ENCODE measurements at regions not wholly inside any gene's neighbourhood (a gene's known extent, or its start where the extent isn't known, plus 50 kb on each side); places are given as distances from the start of the nearest gene placed in this dataset.
A peak's percentile ranks its signal among the peaks of the same experiment; 100 is the strongest.

DNA sequence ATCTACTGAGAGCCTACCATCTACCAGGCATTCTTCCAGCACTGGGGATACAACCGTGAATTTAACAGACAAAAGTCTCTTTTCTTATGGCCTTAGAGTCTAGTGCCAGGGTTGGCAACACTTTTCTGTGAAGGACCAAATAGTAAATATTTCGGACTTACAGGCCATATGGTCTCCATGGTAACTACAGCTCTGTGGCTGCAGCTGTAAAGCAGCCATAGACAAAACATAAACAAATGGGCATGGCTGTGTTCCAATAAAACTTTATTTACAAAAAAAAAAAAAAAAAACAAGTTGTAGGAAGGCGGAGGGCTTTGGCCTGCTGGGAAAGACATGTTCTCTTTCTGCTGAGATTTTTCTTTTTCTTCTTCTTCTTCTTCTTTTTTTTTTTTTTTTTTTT, 98.7 kb downstream of the ABCC12 start:
- H3K4me3 ChIP-seq (ENCODE audit: low read depth, poor library complexity, severe bottlenecking) = no peak overlapping the region
- DNase-seq (ENCODE audit: low spot score in 2 of 2) = no peak
- TF ChIP-seq POLR2A (IDR thresholded peaks at IDR 0.05) = no peak
- TF ChIP-seq, protein P1, sequence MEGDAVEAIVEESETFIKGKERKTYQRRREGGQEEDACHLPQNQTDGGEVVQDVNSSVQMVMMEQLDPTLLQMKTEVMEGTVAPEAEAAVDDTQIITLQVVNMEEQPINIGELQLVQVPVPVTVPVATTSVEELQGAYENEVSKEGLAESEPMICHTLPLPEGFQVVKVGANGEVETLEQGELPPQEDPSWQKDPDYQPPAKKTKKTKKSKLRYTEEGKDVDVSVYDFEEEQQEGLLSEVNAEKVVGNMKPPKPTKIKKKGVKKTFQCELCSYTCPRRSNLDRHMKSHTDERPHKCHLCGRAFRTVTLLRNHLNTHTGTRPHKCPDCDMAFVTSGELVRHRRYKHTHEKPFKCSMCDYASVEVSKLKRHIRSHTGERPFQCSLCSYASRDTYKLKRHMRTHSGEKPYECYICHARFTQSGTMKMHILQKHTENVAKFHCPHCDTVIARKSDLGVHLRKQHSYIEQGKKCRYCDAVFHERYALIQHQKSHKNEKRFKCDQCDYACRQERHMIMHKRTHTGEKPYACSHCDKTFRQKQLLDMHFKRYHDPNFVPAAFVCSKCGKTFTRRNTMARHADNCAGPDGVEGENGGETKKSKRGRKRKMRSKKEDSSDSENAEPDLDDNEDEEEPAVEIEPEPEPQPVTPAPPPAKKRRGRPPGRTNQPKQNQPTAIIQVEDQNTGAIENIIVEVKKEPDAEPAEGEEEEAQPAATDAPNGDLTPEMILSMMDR (IDR thresholded peaks at IDR 0.05) = no peak
- intact Hi-C loops (cut with DNase I; ENCODE audit: low total_unique reads) = no loop called here
- WGBS, 2 donors = 69 to 71% methylated on average over 3 of the region's 3 CpGs

DNA sequence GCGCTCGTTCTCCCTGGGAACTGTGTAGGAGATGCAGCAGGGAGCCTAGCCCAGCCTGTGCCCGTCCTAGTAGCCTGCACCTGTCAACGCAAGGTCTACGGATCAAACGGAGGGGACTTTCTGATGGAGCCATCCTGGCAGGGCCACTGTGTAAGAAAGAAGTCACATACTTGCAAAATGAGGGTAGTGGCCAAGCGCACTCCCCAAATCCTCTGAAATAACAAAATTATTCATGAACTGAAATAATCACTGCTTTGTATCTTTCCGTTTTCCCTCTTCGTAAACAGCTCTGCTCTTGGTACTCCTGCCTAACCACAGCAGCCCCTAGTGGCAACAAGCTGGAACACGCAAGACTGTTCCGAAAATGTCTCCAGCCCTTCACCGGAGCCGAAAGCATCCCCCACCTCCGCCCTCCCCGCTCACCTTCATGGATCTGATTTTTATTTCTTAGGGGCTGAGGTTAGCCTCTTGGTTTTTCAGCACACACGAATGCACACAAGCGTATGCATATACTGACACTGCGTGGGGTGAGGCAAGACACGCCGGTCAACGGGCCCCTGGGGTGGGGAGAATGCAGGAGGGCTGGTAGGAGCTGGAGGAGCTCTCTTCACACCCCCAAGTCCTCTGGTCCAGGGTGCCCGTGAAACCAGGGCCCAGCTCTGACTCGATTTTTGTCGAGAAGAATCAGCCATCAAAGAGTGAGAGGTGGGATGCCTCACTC, 100.8 kb downstream of the ABCC12 start:
- H3K4me3 ChIP-seq (ENCODE audit: low read depth, poor library complexity, severe bottlenecking) = no peak overlapping the region
- no peak for TF ChIP-seq POLR2A (IDR thresholded peaks at IDR 0.05)
- DNase-seq (ENCODE audit: low spot score in 2 of 2) = peak; percentile 16 to 79
- intact Hi-C loops (cut with DNase I; ENCODE audit: low total_unique reads) = no loop called here
- 34% methylated on average over 24 of the region's 24 CpGs for WGBS, 2 donors

DNA sequence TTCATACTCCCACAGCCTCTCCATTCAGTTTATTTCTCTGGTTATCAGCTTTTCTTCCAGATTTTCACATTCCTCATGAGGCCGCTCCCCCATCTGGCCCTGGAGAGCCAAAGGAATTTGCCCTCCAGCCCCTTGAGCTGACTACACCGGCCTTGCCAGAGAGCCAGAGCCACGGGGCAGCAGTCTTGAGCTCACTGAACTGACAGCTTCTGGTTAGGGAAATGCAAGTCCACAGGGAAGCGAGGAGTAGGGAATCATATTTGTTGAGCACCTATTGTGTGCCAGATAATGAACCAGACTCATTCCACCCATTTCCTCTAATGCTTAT, 102.4 kb downstream of the ABCC12 start:
- intact Hi-C loops (cut with DNase I; ENCODE audit: low total_unique reads) = no loop called here
- peak in 1 of 2 donors; percentile 62 for DNase-seq (ENCODE audit: low spot score in 2 of 2)
- no peak overlapping the region for H3K4me3 ChIP-seq (ENCODE audit: low read depth, poor library complexity, severe bottlenecking)
- no peak for TF ChIP-seq POLR2A (IDR thresholded peaks at IDR 0.05)
- TF ChIP-seq, protein P1 (IDR thresholded peaks at IDR 0.05) = no peak
- WGBS, 2 donors = 15 to 31% methylated on average over 4 of the region's 4 CpGs

DNA sequence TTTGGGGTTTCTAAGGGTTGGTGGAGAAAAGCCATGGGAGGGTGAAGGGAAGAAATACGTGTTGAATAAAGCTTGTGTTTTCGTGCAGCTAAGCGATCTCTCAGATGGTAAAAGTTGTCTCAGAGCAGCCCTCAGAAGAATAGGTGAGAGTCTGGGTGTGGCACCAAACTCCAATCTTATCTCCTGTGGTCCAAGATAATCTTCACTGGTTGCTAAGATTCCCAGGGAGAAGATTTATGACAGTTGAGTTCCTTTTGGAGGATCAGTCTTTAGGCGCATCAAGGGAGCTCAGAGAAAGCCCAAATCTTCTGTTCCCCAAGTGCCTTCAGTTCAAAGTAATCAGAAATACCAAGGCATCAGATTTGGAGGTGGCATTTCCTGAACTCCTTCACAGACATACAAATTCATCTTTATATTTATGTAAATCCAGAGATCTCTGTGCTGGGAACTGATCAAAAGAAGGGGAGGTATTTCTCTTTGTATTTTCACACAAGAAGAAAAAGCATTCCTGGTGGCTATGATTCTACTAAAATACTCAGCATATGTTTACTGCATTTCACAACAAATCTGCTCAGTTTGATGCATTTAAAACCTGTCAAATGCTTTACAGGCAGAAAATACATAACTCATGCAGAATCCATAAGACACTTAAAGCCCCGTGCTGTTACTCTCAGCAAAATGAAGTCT, 102.9 kb downstream of the ABCC12 start:
- intact Hi-C loops (cut with DNase I; ENCODE audit: low total_unique reads) = no loop called here
- TF ChIP-seq POLR2A (IDR thresholded peaks at IDR 0.05) = no peak
- TF ChIP-seq, protein P1 (IDR thresholded peaks at IDR 0.05) = no peak
- 66% methylated on average over 5 of the region's 5 CpGs for WGBS, 2 donors
- H3K4me3 ChIP-seq (ENCODE audit: low read depth, poor library complexity, severe bottlenecking) = no peak overlapping the region
- no peak for DNase-seq (ENCODE audit: low spot score in 2 of 2)

DNA sequence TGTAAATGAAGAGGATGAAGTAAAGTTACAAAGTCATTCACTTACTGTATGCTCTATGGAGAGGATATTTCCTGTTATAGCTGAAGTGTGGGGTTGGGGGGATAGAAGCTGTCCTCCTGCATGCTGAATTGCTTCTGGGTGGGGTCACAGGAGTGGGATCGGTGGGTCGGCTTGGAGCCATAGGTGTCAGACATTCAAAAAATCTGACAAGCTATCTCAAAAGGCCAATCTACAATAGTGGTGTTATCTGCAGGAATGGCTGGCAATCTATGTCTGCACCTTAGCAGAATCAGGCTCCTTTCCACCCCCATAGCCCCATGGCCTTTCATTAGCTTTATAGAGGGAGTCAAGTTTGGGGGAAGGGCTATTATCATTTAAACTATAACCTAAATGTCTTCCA, 104.9 kb downstream of the ABCC12 start:
- no peak overlapping the region for H3K4me3 ChIP-seq (ENCODE audit: low read depth, poor library complexity, severe bottlenecking)
- 100% methylated on average over 2 of the region's 2 CpGs for WGBS, 2 donors
- intact Hi-C loops (cut with DNase I; ENCODE audit: low total_unique reads) = no loop called here
- TF ChIP-seq, protein P1 (IDR thresholded peaks at IDR 0.05) = no peak
- TF ChIP-seq POLR2A (IDR thresholded peaks at IDR 0.05) = no peak
- DNase-seq (ENCODE audit: low spot score in 2 of 2) = peak in 1 of 2 donors; percentile 52

DNA sequence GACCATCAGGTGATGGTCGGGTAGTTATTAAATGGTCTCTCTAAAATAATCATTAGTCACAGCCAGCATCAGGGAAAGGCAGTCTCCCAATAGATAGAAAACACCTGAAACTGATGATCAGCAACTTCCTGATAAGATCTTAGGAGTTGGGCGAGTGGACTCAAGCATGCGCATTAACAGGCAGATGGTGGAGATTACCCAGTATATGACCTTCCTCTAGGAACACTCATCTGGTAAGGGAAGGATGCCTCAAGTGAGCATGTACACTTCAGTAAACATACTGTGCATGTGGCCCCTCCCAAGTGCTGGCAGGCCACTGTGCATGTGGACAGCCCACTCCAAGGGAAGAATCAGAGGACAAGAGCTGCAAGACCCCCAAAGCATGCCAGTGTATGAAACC, 105.9 kb downstream of the ABCC12 start:
- intact Hi-C loops (cut with DNase I; ENCODE audit: low total_unique reads) = loop anchor here (5.0 kb wide), 1 partner anchor 122 kb away; no protein-coding TSS in a partner anchor

More for the DNA sequence above, 105.9 kb downstream of the ABCC12 start:
- H3K4me3 ChIP-seq (ENCODE audit: low read depth, poor library complexity, severe bottlenecking) = no peak overlapping the region
- WGBS, 2 donors = 53 to 57% methylated on average over 3 of the region's 3 CpGs
- peak in 1 of 2 donors; percentile 5 for DNase-seq (ENCODE audit: low spot score in 2 of 2)
- TF ChIP-seq POLR2A (IDR thresholded peaks at IDR 0.05) = no peak
- TF ChIP-seq, protein P1 (IDR thresholded peaks at IDR 0.05) = no peak
